OCI-LY1 (cell line): ENCODE measurements at regions not wholly inside any gene's neighbourhood (a gene's known extent, or its start where the extent isn't known, plus 50 kb on each side); places are given as distances from the start of the nearest gene placed in this dataset.

ENCODE experiments used
- H2AFZ ChIP-seq: fragments of 200-600 bp; sonication (generic), shearing (Covaris generic); 2 replicates; pipeline ENCODE4 v1.6.0; 2014; ENCODE audit warnings: antibody characterized with exemption, mild to moderate bottlenecking, low read length
- H3F3A ChIP-seq: fragments of 200-600 bp; sonication (generic), shearing (Covaris generic); 2 replicates; pipeline ENCODE4 v1.6.0; 2014; ENCODE audit warnings: mild to moderate bottlenecking, antibody characterized with exemption, low read length, moderate library complexity; ENCODE audit not compliant: insufficient read depth
- H3K27ac ChIP-seq: fragments of 200-600 bp; sonication (generic); 2 replicates; pipeline ENCODE4 v1.5.1; 2014; ENCODE audit warnings: low read length, mixed run types, mild to moderate bottlenecking, low read depth; ENCODE audit not compliant: poor library complexity, severe bottlenecking
- H3K27me3 ChIP-seq: fragments of 200-600 bp; sonication (generic); 2 replicates; pipeline ENCODE4 v1.6.0; 2014; ENCODE audit warnings: antibody characterized with exemption, mild to moderate bottlenecking, low read length, moderate library complexity; ENCODE audit not compliant: insufficient read depth
- H3K36me3 ChIP-seq: fragments of 200-600 bp; sonication (generic); 2 replicates; pipeline ENCODE4 v1.6.1; 2014; ENCODE audit warnings: mild to moderate bottlenecking, antibody characterized with exemption, low read length, moderate library complexity, mixed read lengths; ENCODE audit not compliant: insufficient read depth
- H3K4me1 ChIP-seq: fragments of 200-600 bp; sonication (generic); 2 replicates; pipeline ENCODE4 v1.5.1; 2014; ENCODE audit warnings: mild to moderate bottlenecking, low read length, moderate library complexity; ENCODE audit not compliant: insufficient read depth, severe bottlenecking
- H3K4me2 ChIP-seq: fragments of 200-600 bp; sonication (generic), shearing (Covaris generic); 2 replicates; pipeline ENCODE4 v1.6.1; 2014; ENCODE audit warnings: low read length
- H3K4me3 ChIP-seq: fragments of 200-600 bp; sonication (generic); 2 replicates; pipeline ENCODE4 v1.5.1; 2014; ENCODE audit warnings: low read length, low read depth, mild to moderate bottlenecking, mixed read lengths; ENCODE audit not compliant: poor library complexity, severe bottlenecking
- H3K79me2 ChIP-seq: fragments of 200-600 bp; shearing (Covaris generic); 2 replicates; pipeline ENCODE4 v1.6.1; 2016; ENCODE audit warnings: mixed run types, low read length, mixed read lengths; ENCODE audit not compliant: insufficient read depth
- H3K9ac ChIP-seq: fragments of 200-600 bp; sonication (generic), shearing (Covaris generic); 2 replicates; pipeline ENCODE4 v1.6.1; 2014; ENCODE audit warnings: mild to moderate bottlenecking, low read length, mixed read lengths
- H3K9me2 ChIP-seq: fragments of 200-600 bp; sonication (generic), shearing (Covaris generic); 2 replicates; pipeline ENCODE4 v1.6.1; 2014; ENCODE audit warnings: low read depth, mild to moderate bottlenecking, low read length, mixed read lengths
- H3K9me3 ChIP-seq: fragments of 200-600 bp; shearing (Covaris generic); 2 replicates; pipeline ENCODE4 v1.6.1; 2014; ENCODE audit warnings: low read length, mixed read lengths
- H4K20me1 ChIP-seq: fragments of 200-600 bp; sonication (generic), shearing (Covaris generic); 2 replicates; pipeline ENCODE4 v1.6.0; 2016; ENCODE audit warnings: mild to moderate bottlenecking, low read length; ENCODE audit not compliant: insufficient read depth
- CTCF ChIP-seq: fragments of 200-600 bp; sonication (generic), shearing (Covaris generic); IDR thresholded peaks from 2 replicates; pipeline ENCODE4 v1.5.1; 2017; ENCODE audit warnings: mild to moderate bottlenecking, antibody characterized with exemption, low read length, moderate library complexity, mixed read lengths
- EZH2 ChIP-seq: fragments of 200-600 bp; sonication (generic), shearing (Covaris generic); IDR thresholded peaks from 2 replicates; pipeline ENCODE4 v1.8.0; 2017; ENCODE audit warnings: borderline replicate concordance, mixed run types, mild to moderate bottlenecking, antibody characterized with exemption, low read length, moderate library complexity, mixed read lengths

- Histone ChIP-seq H3K79me2 (no peaks in the 10 kb centered on the region), H4K20me1 (no peaks in the 10 kb centered on the region), H3K27ac (no peak overlapping the region), H3K4me3 (no peak overlapping the region), H3K4me2 (no peak overlapping the region), H2AFZ (no peak overlapping the region), H3K27me3 (no peaks in the 10 kb centered on the region), H3K9me3 (no peaks in the 10 kb centered on the region), H3K36me3 (no peaks in the 10 kb centered on the region), H3K4me1 (no peaks in the 10 kb centered on the region), H3K9me2 (no peaks in the 10 kb centered on the region), H3F3A (no peaks in the 10 kb centered on the region), H3K9ac (no peak overlapping the region)
- no peak for TF ChIP-seq CTCF
- TF ChIP-seq EZH2: no peak
Measured at GRCh38 chr18:30929718-30930117, 112.8 kb downstream of the DSC3 start.

DNA sequence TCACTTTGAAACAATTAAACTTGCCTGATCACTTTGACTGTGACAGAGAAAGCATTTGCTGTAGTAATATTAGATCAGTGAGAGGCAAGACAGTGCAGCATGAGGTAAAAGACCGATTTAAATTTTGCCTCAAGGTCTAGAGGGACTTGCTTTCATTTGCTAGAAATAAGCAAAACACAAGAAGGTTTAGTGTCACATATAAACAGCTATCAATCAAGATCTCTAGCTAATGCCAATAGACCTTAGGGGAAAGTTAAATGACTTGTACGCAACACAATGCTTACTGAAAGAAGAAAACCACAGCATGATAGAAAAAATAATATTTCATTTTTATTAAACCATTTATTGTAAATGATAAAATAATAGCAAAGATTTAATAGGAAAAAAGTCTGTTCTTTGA is 113.5 kb downstream of the DSC3 start:
- Histone ChIP-seq H3K9me3 (no peaks in the 10 kb centered on the region), H3K4me1 (no peaks in the 10 kb centered on the region), H3K4me2 (no peak overlapping the region), H3K79me2 (no peaks in the 10 kb centered on the region), H2AFZ (no peak overlapping the region), H3K27me3 (no peaks in the 10 kb centered on the region), H3K36me3 (no peaks in the 10 kb centered on the region), H3K9me2 (no peaks in the 10 kb centered on the region), H3K9ac (no peak overlapping the region), H4K20me1 (no peaks in the 10 kb centered on the region), H3F3A (no peaks in the 10 kb centered on the region), H3K4me3 (no peak overlapping the region), H3K27ac (no peak overlapping the region)
- TF ChIP-seq CTCF (no peak), EZH2 (no peak)

DNA sequence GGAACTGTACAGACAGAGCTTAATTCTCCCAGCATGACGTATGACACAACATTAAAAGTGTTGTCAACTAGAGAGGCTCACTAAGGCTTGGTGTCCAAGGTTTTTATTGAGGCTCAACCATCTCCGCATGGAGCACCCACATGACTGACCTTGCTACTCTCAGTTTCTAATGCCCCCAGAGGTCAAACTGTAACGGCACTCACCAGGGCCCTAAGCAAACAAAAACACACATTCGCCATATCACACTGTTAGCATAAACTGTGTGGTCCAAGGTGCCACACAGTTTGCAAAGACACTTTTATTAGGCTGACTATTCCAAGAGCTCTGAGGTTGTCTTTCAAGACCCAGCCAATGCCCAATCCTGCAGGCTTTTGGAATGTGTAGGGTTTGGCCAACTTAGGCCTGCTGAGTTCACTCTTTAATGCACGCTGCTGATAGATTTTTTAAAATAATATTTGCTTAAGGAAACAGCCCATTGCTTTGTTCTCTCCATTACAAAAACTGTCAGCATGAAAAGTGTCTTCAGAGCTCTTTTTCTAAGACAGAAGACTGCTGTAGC is 114.9 kb downstream of the DSC3 start:
- Histone ChIP-seq H3K79me2 (no peaks in the 10 kb centered on the region), H3K27me3 (no peaks in the 10 kb centered on the region), H3K4me2 (no peak overlapping the region), H3K4me1 (no peaks in the 10 kb centered on the region), H3K36me3 (no peaks in the 10 kb centered on the region), H2AFZ (no peak overlapping the region), H3K4me3 (no peak overlapping the region), H3K9me2 (no peaks in the 10 kb centered on the region), H3F3A (no peaks in the 10 kb centered on the region), H3K27ac (no peak overlapping the region), H3K9me3 (no peaks in the 10 kb centered on the region), H4K20me1 (no peaks in the 10 kb centered on the region), H3K9ac (no peak overlapping the region)
- TF ChIP-seq EZH2 (no peak), CTCF (no peak)
